ENCODE measurements at regions not wholly inside any gene's neighbourhood (a gene's known extent, or its start where the extent isn't known, plus 50 kb on each side); places are given as distances from the start of the nearest gene placed in this dataset.

DNA sequence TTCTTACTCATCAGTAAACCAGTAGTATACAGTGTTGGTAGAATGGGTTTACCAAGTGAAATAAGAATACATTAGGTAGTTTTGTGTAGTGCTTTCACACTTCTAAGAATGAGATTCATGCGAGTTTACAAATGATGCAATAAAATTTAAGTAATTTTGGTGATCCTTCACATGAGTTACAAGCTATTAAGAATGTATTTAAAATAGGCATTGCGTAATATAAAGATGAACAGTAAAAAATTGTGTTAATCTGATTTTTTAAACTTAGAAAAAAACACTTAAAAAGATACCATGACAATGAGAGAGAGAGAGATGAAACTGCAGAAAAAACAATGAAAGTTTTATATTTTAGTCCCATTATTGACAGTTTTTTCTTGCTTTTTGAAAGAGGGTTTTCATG lies 570.5 kb downstream of the SLITRK6 start:
- Histone ChIP-seq H3K79me2 (ENCODE audit: insufficient read depth, low read length) (no peaks in the 10 kb centered on the region), H3K4me1 (ENCODE audit: insufficient read depth, low read length) (no peaks in the 10 kb centered on the region), H3K4me3 (ENCODE audit: low read depth in 1 of 2, low read length in 2 of 2) (no peak overlapping the region), H3K9me3 (ENCODE audit: insufficient read depth, low read length, severe bottlenecking) (no peaks in the 10 kb centered on the region), H3K27me3 (ENCODE audit: insufficient read depth, low read length, poor library complexity) (no peaks in the 10 kb centered on the region), H2AFZ (ENCODE audit: low read depth, low read length) (no peak overlapping the region), H3K36me3 (ENCODE audit: insufficient read depth, low read length) (no peaks in the 10 kb centered on the region), H3K4me2 (ENCODE audit: insufficient read depth, low read length) (no peak overlapping the region), H3K9ac (ENCODE audit: low read depth, low read length) (no peak overlapping the region), H4K20me1 (ENCODE audit: insufficient read depth, low read length) (no peaks in the 10 kb centered on the region), H3K27ac (ENCODE audit: low read length) (no peak overlapping the region)
- no peak for ATAC-seq (ENCODE audit: insufficient read depth, low read depth)
- TF ChIP-seq EZH2 (IDR thresholded peaks at IDR 0.05; ENCODE audit: borderline replicate concordance, low read depth, low read length, severe bottlenecking) (no peak), CTCF (IDR thresholded peaks at IDR 0.05; ENCODE audit: borderline replicate concordance, extremely low read depth, low read length, poor library complexity, severe bottlenecking) (no peak)
- DNase-seq: no peak

DNA sequence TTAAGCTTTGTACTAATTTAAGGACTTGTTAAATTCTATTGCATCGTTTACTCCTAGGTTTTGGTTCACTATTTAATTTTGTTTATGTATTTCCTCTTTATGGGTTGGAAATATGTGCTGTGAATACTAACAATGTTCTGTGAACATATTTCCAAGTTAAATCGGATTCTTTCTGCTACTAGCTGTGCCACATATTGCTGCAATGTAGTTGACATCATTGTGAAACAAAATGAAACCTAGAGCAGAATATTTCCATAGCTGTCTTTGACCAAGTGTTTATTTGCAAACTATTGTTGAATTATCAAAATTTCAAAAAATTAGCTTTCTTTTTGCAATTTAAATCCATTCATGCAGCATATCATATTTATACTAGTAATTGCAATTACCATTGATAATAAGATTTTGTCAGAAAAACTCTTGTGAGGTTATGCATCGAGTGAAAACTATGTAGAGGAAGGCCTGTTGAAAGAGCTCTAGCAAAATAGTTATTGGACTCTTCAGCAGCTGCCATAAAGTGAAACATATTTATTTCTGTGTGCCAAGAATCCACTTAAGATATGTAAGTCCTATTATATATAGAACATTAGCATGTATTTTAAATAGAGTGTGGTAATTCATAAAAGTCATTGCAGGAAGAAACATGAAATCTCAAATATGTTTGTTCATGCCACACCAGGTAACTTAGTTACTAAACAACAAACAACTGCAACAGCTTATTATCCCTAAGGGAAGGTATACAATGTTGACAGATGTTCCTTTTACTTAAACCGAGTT lies 575.1 kb downstream of the SLITRK6 start:
- H3K4me2 ChIP-seq (ENCODE audit: insufficient read depth, low read length): no peak overlapping the region
- no peaks in the 10 kb centered on the region for H3K4me1 ChIP-seq (ENCODE audit: insufficient read depth, low read length)
- DNase-seq: no peak
- ATAC-seq (ENCODE audit: insufficient read depth, low read depth): no peak
- H3K79me2 ChIP-seq (ENCODE audit: insufficient read depth, low read length): no peaks in the 10 kb centered on the region
- no peaks in the 10 kb centered on the region for H3K36me3 ChIP-seq (ENCODE audit: insufficient read depth, low read length)
- no peaks in the 10 kb centered on the region for H3K9me3 ChIP-seq (ENCODE audit: insufficient read depth, low read length, severe bottlenecking)
- no peak overlapping the region for H3K27ac ChIP-seq (ENCODE audit: low read length)
- no peak overlapping the region for H3K9ac ChIP-seq (ENCODE audit: low read depth, low read length)
- TF ChIP-seq CTCF (IDR thresholded peaks at IDR 0.05; ENCODE audit: borderline replicate concordance, extremely low read depth, low read length, poor library complexity, severe bottlenecking): no peak
- TF ChIP-seq EZH2 (IDR thresholded peaks at IDR 0.05; ENCODE audit: borderline replicate concordance, low read depth, low read length, severe bottlenecking): no peak
- H2AFZ ChIP-seq (ENCODE audit: low read depth, low read length): no peak overlapping the region
- no peaks in the 10 kb centered on the region for H4K20me1 ChIP-seq (ENCODE audit: insufficient read depth, low read length)
- H3K4me3 ChIP-seq (ENCODE audit: low read depth in 1 of 2, low read length in 2 of 2): no peak overlapping the region
- no peaks in the 10 kb centered on the region for H3K27me3 ChIP-seq (ENCODE audit: insufficient read depth, low read length, poor library complexity)

DNA sequence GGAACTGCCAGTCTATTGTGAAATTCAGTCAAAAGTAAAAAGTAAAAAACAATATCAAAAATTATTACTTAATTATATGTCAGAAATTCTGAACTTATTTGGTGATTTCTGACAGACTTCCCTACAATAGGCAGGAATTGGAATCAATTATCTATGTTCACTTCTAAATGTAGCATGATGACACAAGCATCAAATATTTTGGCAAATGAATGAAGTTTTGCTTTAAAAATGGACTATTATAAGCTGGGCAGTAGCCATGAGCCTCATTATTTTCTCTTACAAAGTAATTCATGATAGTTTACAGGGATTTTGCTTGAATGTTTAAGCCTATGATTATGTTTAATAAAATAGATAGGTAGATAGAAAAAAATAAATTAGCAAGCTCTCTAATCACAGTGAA lies 582.6 kb downstream of the SLITRK6 start:
- no peaks in the 10 kb centered on the region for H3K4me1 ChIP-seq (ENCODE audit: insufficient read depth, low read length)
- TF ChIP-seq CTCF (IDR thresholded peaks at IDR 0.05; ENCODE audit: borderline replicate concordance, extremely low read depth, low read length, poor library complexity, severe bottlenecking): no peak
- TF ChIP-seq EZH2 (IDR thresholded peaks at IDR 0.05; ENCODE audit: borderline replicate concordance, low read depth, low read length, severe bottlenecking): no peak
- H3K9ac ChIP-seq (ENCODE audit: low read depth, low read length): no peak overlapping the region
- no peaks in the 10 kb centered on the region for H4K20me1 ChIP-seq (ENCODE audit: insufficient read depth, low read length)
- H3K79me2 ChIP-seq (ENCODE audit: insufficient read depth, low read length): no peaks in the 10 kb centered on the region
- no peak overlapping the region for H3K4me2 ChIP-seq (ENCODE audit: insufficient read depth, low read length)
- no peak for ATAC-seq (ENCODE audit: insufficient read depth, low read depth)
- H3K36me3 ChIP-seq (ENCODE audit: insufficient read depth, low read length): no peaks in the 10 kb centered on the region
- no peaks in the 10 kb centered on the region for H3K27me3 ChIP-seq (ENCODE audit: insufficient read depth, low read length, poor library complexity)
- H3K27ac ChIP-seq (ENCODE audit: low read length): no peak overlapping the region
- no peaks in the 10 kb centered on the region for H3K9me3 ChIP-seq (ENCODE audit: insufficient read depth, low read length, severe bottlenecking)
- no peak overlapping the region for H3K4me3 ChIP-seq (ENCODE audit: low read depth in 1 of 2, low read length in 2 of 2)
- H2AFZ ChIP-seq (ENCODE audit: low read depth, low read length): no peak overlapping the region
- DNase-seq: no peak
